ENCODE measurements at regions not wholly inside any gene's neighbourhood (a gene's known extent, or its start where the extent isn't known, plus 50 kb on each side); places are given as distances from the start of the nearest gene placed in this dataset.

- no peaks in the 10 kb centered on the region for H3K9me3 ChIP-seq
- no peak for DNase-seq
- Mint-ChIP-seq H3K27ac (ENCODE audit: unreplicated experiment) (no peak overlapping the region), H3K4me3 (ENCODE audit: unreplicated experiment) (no peak overlapping the region), H3K4me1 (ENCODE audit: low read depth, unreplicated experiment) (no peaks in the 10 kb centered on the region), H3K9me3 (ENCODE audit: unreplicated experiment) (no peaks in the 10 kb centered on the region), H3K27me3 (ENCODE audit: insufficient read depth, unreplicated experiment) (no peaks in the 10 kb centered on the region), H3K36me3 (ENCODE audit: insufficient read depth, unreplicated experiment) (no peaks in the 10 kb centered on the region)
- no peak overlapping the region for H3K4me3 ChIP-seq (ENCODE audit: low read depth, low read length)
- no peaks in the 10 kb centered on the region for H3K36me3 ChIP-seq (ENCODE audit: control insufficient read depth, insufficient read depth, low read length)
- no TSS peak for BruUV-seq (replicated peaks)
- TF ChIP-seq CTCF (IDR thresholded peaks at IDR 0.05; ENCODE audit: insufficient read depth in 1 of 2, low read depth in 1 of 2, low read length in 1 of 2, severe bottlenecking in 1 of 2, unreplicated experiment in 1 of 2): no peak
- ChIA-PET CTCF (no interaction called here), POLR2A (no interaction called here)
- H3K4me1 ChIP-seq: no peaks in the 10 kb centered on the region
- H3K27me3 ChIP-seq (replicated peaks; ENCODE audit: control insufficient read depth, insufficient read depth, low read length): no peaks in the 10 kb centered on the region
- intact Hi-C loops (cut with micrococcal nuclease; ENCODE audit: unreplicated experiment): no loop called here
Measured at GRCh38 chr2:133721118-133721517, 152.9 kb upstream of the NCKAP5 start.

- Mint-ChIP-seq H3K4me1 (ENCODE audit: low read depth, unreplicated experiment) (no peaks in the 10 kb centered on the region), H3K9me3 (ENCODE audit: unreplicated experiment) (no peaks in the 10 kb centered on the region)
Measured at GRCh38 chr2:133723133-133723532, 154.9 kb upstream of the NCKAP5 start.

GRCh38 chr2:133726973-133727372, 158.7 kb upstream of the NCKAP5 start:
- H3K4me1 Mint-ChIP-seq (ENCODE audit: low read depth, unreplicated experiment): no peaks in the 10 kb centered on the region
- no peaks in the 10 kb centered on the region for H3K9me3 Mint-ChIP-seq (ENCODE audit: unreplicated experiment)
- H3K27ac Mint-ChIP-seq (ENCODE audit: unreplicated experiment): no peak overlapping the region
- Histone ChIP-seq H3K4me1 (no peaks in the 10 kb centered on the region), H3K36me3 (ENCODE audit: control insufficient read depth, insufficient read depth, low read length) (no peaks in the 10 kb centered on the region), H3K4me3 (ENCODE audit: low read depth, low read length) (no peak overlapping the region), H3K27me3 (replicated peaks; ENCODE audit: control insufficient read depth, insufficient read depth, low read length) (no peaks in the 10 kb centered on the region), H3K9me3 (no peaks in the 10 kb centered on the region)
- DNase-seq: no peak
- H3K36me3 Mint-ChIP-seq (ENCODE audit: insufficient read depth, unreplicated experiment): no peaks in the 10 kb centered on the region
- intact Hi-C loops (cut with micrococcal nuclease; ENCODE audit: unreplicated experiment): no loop called here
- no peaks in the 10 kb centered on the region for H3K27me3 Mint-ChIP-seq (ENCODE audit: insufficient read depth, unreplicated experiment)
- no TSS peak for BruUV-seq (replicated peaks)
- ChIA-PET CTCF (no interaction called here), POLR2A (no interaction called here)
- H3K4me3 Mint-ChIP-seq (ENCODE audit: unreplicated experiment): no peak overlapping the region
- no peak for TF ChIP-seq CTCF (IDR thresholded peaks at IDR 0.05; ENCODE audit: insufficient read depth in 1 of 2, low read depth in 1 of 2, low read length in 1 of 2, severe bottlenecking in 1 of 2, unreplicated experiment in 1 of 2)

More at GRCh38 chr2:133723133-133723532, 154.9 kb upstream of the NCKAP5 start:
- no peak overlapping the region for H3K4me3 Mint-ChIP-seq (ENCODE audit: unreplicated experiment)
- H3K9me3 ChIP-seq: no peaks in the 10 kb centered on the region
- TF ChIP-seq CTCF (IDR thresholded peaks at IDR 0.05; ENCODE audit: insufficient read depth in 1 of 2, low read depth in 1 of 2, low read length in 1 of 2, severe bottlenecking in 1 of 2, unreplicated experiment in 1 of 2): no peak
- no peak for DNase-seq
- no peak overlapping the region for H3K27ac Mint-ChIP-seq (ENCODE audit: unreplicated experiment)
- ChIA-PET CTCF (no interaction called here), POLR2A (no interaction called here)
- H3K4me1 ChIP-seq: no peaks in the 10 kb centered on the region
- H3K36me3 ChIP-seq (ENCODE audit: control insufficient read depth, insufficient read depth, low read length): no peaks in the 10 kb centered on the region
- H3K27me3 Mint-ChIP-seq (ENCODE audit: insufficient read depth, unreplicated experiment): no peaks in the 10 kb centered on the region
- H3K27me3 ChIP-seq (replicated peaks; ENCODE audit: control insufficient read depth, insufficient read depth, low read length): no peaks in the 10 kb centered on the region
- no peaks in the 10 kb centered on the region for H3K36me3 Mint-ChIP-seq (ENCODE audit: insufficient read depth, unreplicated experiment)
- H3K4me3 ChIP-seq (ENCODE audit: low read depth, low read length): no peak overlapping the region
- BruUV-seq (replicated peaks): no TSS peak
- intact Hi-C loops (cut with micrococcal nuclease; ENCODE audit: unreplicated experiment): no loop called here
